ENCODE measurements at regions not wholly inside any gene's neighbourhood (a gene's known extent, or its start where the extent isn't known, plus 50 kb on each side); places are given as distances from the start of the nearest gene placed in this dataset.

DNA sequence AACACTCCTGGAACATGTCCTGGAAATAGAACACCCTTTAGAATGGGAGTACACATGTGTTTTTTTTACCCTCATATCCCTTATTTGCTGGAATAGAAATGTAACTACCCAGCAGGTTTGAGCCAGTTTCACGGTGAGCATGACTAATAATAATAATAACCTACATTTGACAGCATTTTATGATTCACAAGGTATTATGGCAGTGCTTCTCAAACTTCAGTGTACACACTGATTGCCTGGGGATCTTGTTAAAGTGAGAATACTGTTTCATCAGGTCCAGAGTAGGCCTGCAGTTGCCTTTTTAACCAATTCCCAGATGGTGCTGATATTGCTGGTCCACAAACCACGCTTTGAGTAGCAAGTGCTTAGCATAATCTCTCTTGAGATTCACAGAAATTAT is 63.9 kb downstream of the NFKBIZ start:
- TF ChIP-seq POLR2AphosphoS5 (IDR thresholded peaks at IDR 0.05; ENCODE audit: low read depth) (no peak), GABPA (IDR thresholded peaks at IDR 0.05; ENCODE audit: low read depth) (no peak)
- TF ChIP-seq, protein P1, sequence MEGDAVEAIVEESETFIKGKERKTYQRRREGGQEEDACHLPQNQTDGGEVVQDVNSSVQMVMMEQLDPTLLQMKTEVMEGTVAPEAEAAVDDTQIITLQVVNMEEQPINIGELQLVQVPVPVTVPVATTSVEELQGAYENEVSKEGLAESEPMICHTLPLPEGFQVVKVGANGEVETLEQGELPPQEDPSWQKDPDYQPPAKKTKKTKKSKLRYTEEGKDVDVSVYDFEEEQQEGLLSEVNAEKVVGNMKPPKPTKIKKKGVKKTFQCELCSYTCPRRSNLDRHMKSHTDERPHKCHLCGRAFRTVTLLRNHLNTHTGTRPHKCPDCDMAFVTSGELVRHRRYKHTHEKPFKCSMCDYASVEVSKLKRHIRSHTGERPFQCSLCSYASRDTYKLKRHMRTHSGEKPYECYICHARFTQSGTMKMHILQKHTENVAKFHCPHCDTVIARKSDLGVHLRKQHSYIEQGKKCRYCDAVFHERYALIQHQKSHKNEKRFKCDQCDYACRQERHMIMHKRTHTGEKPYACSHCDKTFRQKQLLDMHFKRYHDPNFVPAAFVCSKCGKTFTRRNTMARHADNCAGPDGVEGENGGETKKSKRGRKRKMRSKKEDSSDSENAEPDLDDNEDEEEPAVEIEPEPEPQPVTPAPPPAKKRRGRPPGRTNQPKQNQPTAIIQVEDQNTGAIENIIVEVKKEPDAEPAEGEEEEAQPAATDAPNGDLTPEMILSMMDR (IDR thresholded peaks at IDR 0.05; ENCODE audit: insufficient read depth, low read length): no peak

Measured in HL-60 (cell line).